ENCODE measurements at regions not wholly inside any gene's neighbourhood (a gene's known extent, or its start where the extent isn't known, plus 50 kb on each side); places are given as distances from the start of the nearest gene placed in this dataset.

DNA sequence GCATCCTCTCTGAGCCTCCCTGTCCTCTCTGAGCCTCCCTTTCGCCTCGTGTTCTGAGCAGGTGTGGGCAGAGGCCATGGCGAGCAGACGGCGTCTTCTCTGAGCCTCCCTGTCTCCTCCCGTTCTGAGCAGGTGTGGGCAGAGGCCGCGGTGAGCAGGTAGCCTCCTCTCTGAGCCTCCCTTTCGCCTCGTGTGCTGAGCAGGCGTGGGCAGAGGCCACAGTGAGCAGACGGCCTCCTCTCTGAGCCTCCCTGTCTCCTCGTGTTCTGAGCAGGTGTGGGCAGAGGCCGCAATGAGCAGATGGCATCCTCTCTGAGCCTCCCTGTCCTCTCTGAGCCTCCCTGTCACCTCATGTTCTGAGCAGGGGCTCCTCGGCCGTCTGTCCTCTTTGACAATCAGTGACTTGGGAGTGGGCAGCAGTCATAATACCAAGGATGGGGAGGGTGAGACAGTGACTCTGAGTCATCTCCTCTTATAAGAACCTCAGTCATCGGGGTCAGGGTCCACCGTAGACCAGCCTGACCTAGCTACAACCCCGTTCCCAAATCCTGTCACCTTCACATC is 395.1 kb upstream of the SALL3 start:
- no peak for DNase-seq

DNA sequence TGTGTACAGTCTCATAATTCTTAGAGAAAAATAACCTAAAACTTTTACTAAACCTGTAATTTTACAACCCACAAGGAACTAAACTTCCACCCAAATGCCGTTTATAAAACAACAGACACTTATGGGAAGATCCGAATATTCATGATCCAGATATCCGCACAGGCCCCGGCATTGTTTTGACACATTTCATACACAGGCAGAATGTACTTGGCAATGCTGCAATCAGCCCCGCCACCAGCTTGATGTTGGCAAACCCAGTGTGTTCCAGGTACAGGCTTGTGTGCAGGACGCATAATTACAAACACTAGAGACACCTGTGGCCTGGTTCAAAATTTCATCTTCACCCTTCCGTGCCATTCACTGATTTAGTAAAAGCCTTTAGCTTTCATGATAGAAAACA is 393.0 kb upstream of the SALL3 start:
- no peak for DNase-seq

DNA sequence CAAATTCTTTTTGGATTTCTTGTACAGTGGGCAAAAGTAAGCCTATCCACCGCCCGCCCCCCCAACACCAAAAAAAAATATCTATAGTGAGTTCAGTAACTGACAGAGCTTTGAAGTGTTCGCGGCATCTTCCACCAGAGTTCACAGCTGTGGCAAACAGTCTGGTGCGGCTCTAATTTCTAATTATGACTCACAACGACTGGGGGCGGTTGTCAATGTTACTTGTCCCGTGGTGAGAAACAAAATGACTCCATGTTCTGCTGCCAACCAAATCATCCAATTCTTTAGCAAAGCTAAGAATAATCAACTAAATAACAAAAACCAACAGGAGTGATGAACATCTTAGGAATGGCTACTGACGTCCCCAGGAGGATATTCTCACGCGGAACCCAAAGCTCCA is 392.5 kb upstream of the SALL3 start:
- DNase-seq, result no peak

DNA sequence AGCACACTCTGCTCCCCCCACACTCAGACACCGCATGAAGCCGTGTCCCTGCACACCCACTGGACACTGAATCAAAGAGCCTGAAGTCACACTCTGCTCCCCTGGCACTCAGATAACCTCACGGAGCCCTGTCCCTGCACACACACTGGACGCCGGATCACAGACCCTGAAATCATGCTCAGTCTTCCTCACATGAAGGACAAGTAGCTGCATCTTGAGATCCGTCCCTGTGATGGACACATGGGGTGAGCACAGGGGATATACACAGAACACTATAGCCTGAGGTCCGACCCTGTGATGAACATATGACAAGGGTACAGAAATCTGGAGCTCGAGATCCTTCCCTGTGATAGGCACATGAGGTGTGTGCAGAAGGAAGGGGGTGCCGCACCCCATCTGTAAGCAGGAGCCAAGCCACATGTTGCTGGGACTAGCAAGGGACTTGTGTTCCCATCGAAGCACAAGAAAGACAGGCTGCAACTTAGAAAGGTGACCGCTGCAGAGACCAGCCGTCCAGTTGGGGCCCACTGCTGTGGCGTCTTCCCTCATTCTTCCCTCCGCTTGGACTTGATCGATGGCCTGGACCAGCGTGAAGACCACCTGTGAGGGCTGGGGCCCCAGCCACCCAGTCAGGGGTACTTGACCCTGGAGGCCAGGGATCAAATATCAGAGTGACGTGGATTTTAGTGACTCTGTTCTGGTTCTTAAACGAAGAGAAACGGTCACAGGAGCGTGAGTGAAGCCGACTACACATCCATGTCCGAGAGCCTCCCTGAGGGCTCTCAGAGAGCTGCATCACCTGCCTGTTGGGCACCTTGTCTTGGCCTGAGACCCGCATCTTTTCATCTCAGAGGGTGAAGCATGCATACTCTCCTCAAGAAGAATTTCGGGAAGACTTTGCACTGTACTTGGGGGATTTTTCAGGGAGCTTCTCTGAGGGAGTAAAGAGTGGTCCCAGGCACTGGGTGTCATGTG is 391.7 kb upstream of the SALL3 start:
- DNase-seq, result no peak

DNA sequence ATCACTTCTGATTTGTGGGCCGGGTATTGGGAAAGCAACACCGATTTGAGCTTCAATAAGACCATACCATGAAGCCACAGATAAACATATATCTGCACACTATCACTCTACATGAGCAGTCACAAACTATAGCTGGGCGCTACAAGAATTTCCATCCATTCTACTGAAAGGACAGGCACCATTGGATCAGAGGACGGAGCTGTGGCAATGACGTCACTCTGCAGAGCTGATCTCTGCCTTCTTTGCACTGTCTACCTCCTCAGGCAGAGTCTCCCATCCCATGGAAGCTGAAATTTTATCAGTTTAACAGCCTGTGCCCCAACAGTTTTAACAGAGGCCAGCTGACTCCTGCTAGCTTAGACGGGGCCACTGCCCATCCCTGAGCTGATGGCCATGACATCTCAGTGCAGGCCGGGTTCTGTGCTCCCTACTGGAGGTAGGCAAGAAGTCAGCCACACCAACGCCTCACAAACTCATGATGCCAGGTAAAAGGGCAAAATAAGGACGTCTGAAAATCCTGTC is 389.6 kb upstream of the SALL3 start:
- no peak for DNase-seq

DNA sequence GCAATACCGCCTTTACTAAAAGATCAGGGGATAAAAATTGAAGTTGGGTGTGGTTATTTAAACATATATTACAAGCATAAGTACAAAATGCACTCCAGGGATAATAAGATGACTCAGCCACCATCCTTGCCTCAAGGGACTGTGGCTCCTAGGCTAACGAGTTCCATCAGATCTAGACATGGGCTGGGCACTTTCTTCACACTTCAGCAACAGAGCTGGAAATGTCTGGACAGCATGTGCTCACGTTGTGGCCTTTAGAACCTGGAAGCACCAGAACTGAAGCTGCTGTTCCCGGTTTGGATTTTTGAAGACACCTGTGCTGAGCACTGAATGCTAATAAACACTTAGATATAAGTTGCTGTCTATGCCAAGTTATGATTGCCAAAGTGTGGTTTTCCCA is 384.2 kb upstream of the SALL3 start:
- no peak for DNase-seq

DNA sequence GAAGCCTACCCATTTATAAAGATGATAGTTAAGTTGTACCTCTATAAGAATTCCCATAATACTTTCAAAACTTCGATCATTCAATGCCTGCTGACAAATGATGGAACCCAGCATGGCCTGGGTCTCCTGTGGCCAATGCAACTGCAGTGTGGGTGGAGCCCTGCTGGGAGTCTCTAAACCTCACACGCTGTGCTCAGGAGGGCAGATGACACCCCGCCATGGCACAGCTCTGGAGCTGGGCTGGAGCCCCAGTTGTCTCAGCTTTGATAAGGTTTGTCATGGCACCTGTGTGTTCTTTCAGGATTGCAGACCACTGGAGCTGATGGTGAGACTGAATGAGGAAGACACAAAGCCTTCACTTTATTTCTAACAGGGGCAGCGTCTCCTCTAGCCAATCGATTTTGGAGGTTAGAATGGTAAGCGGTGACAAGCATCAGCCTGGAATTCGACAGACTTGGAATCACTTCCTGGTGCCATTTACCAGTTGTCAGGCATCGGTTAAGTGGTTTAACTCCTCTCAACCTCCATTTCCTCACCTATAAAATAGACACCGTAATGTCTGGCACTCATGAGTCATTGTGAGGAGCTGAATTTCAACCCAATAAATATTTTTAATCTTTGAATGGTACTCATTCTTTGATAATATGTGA is 383.6 kb upstream of the SALL3 start:
- no peak for DNase-seq

DNA sequence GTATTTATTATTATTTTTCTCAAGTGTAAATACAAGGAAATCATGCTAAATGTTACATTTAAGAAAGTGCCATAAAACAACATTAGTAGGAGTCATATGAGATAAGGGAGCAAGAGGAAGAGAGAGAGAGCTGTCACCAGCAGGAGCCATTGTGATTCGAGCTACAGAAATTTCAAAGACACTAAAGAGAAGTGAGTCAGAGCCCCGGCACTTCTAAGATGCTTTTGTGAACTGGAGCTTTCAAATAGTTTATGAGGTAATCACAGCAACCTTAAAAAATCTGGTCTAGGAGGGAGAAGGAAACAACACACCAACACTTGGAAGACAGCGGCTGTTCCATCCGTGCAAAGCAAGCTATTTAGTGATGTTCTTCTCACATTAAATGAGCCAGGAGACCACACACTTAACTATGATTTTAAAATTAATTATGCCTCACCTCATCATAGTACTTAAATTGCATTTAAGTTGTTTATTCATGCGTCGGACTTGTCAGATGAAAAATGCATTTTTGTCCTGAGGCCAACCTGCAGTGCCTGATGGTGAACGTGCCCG is 382.7 kb upstream of the SALL3 start:
- no peak for DNase-seq

DNA sequence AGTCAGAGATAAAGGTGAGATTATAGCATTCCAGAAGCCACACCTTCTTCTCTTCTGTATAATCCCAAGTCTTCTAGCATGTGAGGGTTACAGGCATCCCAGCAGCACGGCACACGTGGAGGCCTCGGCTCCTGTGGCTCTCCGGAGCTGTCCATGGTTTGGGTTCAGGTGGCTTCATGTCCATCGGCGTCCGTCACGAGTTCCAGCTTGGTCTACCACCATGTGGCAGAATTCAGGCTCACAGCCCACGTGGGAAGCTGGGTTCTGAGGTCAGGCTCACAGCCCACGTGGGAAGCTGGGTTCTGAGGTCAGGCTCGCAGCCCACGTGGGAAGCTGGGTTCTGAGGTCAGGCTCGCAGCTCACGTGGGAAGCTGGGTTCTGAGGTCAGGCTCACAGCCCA is 378.3 kb upstream of the SALL3 start:
- DNase-seq, result no peak

DNA sequence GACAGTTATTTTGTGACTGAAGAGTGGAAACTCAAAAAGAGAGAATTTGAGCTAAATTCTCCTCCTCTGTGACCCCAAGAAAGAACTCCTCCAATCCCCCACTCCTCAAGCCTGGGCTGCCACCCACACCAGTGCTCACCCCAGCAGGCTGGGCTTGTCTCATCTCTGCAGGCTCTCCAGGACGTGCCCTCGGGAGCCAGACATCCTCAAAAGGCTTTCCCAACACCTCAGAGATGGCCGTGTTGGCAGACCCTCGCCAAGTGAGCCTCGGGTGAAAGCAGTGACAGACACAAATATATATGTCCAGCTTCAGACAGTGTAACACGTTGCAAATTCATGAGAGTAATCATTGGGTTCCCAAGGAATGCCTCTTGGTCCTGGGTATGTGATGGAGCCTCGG is 377.7 kb upstream of the SALL3 start:
- DNase-seq, result no peak

DNA sequence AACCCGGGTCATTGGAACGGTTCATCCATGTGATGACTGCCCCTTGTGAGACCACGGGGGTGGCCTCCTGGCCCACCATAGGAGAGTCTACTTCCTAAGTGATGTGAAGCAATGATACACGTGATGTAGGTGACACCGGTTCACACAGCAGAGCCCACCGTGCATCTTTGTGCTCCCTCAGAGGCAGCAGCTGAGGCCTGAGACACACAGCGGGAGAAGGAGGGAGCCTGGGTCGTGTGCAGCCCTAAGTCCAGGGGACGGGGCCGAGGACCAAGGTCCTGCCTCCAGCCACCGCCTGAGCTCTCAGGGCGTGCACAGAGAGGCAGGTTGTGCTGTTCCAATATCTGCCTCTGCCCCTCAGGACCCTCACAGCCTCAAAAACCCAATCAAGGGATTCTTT is 377.2 kb upstream of the SALL3 start:
- DNase-seq, result no peak

DNA sequence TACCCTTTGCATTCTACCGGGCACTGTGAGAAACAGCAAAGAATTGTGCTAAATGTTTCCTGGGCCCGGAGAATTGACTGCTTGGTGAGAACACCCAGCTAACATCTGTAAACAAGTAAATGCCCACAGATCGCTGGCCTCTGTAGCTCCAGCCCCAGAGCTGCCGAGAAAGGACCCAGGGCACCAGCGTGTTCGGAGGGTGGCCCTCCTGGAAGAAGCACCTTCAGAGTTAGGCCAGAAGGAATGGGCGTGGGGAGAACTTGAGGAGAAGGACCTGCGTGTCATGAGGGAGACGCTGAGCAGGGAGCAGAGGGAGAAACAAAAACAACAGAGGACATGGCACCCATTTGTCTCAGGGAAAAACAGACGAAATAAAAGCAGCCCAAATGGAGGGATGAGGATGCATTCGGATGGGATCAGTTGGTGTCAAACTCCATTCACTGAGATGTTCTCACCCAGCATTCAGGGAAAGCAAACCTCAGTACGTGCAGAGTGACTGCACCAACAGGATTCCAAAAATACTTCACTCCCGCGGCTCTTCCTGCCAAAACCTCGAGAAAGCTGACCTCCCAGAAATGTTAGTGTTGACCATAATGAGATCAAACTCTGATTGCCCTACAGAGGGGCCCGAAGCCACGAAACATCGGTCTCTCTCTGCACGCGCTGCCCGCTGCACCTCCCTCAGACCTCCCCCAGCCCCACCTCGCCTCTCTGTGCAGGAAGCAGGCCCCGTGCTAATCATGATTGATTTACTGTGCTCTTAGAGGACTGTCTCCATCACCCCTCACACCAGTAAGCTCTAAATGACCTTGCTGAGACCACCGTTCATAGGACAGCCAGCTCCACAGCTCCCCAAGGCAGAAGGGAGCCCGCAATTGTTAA is 376.3 kb upstream of the SALL3 start:
- DNase-seq, result no peak

DNA sequence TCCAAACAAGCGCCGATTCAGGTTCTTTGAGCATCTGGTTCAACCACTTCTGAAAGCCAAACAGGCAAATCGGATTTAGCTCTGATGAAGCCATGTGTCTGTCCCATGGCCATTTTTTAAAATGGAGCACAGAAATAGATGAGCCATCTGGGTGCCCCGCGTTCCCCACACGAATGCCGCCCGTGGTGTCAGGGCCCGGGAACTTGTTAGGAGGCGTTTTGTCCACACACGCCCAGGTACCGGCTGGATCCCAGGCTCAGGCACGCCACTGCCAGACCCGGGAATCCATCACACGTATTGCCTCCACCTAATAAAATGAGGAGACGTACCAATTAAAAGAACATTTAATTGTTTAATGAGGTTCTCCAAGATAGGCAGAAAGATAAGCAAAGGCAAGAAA is 374.4 kb upstream of the SALL3 start:
- no peak for DNase-seq

DNA sequence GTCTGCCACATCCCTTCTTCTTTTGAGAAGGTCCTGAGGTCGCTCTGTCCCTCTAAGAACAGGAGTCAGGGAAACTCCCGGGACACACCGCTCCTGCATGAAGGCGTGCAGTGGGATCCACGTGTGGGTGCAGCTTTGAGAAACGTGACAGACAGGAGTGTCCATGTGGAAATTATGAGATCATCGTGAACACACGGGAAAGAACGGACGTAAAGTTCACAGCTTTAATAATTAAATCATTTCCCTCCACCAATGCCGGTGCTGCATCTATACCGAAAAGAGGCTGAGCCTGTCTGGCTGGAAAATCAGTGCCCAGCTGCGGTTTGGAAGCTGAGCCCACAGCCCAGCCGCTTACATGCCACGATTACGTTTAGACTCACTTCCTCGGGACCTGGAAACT is 372.4 kb upstream of the SALL3 start:
- no peak for DNase-seq

DNA sequence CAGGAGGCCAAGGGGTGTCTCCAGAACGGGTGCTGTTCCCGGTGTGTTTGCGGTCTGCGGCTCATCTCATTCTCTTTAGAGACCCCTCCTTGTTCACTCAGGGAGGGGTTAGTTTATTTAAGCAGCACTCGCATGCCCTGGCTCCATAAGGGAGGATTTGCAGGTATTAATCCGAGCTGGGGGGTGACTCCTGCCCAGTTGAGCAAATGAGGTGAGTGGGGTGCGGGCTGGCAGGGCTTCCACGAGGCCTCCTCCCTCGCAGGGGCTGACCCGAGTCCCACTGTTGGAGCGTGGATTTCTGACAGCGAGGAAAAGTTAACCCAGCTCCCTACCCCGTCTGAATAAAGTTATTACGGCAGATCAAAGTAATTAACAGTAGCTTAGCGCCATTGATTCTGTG is 371.8 kb upstream of the SALL3 start:
- DNase-seq, result no peak

DNA sequence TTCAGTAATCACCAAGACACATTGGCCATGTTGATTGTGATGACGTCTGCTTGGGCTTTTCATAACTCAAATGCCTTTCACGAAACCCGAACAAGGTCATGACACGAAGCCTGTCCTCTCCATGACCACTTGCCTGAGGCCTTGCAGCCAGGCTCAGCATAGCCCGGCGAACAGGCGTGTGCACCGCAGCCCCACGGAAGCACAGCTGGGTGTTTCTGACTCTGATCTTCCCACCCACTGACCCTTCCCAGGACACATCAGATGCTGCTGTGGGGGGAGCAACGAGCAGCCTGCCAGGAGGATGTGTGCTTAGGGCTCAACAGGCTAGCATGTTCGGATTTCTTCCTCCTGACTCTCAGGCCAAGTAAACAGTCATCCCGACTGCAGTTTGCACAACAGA is 369.4 kb upstream of the SALL3 start:
- DNase-seq, result no peak

DNA sequence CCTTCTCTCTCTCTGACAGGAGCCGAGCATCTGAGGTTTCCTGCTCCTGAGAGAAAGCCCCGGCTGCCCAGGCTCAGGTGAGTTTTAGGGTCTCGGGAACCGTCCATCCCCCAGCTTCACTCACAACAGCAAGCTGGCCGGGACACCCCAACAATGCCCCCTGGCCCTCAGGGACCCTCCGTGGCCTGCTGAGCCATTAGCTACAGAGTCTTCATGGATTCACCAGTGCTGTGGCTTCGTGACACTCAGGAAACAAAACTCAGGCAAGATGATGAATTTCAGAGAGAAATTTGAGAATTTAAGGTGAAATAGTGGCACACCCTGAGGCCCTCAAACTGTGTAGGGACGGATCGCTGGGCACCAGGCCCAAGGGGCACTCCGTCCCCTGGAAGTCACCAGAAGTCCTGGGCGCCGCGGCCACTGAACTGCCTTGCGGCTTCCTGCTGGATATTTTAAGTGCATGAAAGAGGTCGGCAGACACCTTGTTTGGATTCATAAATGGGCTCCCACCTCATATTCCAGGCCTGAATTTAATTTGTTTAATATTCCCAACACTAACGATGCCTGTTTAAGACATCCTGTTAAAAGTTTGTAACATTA is 368.3 kb upstream of the SALL3 start:
- DNase-seq, result no peak

DNA sequence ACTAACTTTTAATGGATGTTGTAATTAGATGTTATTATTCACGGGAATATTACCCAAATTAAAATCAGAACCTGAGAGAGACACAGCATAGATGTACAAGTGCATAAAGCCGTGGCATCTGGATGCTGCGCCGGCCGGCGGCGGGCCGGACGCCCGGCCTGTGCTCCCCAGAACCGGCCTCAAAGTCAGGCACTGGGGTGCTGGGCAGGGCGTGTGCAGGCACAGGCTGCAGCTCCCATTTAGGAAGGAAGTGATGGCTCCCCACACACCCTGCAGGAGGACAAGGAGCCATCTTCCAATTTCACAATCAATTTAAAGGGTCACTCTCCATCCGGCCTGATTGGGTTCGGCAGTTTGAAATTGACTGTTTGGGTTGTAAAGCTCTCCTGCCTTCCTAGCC is 367.7 kb upstream of the SALL3 start:
- no peak for DNase-seq

DNA sequence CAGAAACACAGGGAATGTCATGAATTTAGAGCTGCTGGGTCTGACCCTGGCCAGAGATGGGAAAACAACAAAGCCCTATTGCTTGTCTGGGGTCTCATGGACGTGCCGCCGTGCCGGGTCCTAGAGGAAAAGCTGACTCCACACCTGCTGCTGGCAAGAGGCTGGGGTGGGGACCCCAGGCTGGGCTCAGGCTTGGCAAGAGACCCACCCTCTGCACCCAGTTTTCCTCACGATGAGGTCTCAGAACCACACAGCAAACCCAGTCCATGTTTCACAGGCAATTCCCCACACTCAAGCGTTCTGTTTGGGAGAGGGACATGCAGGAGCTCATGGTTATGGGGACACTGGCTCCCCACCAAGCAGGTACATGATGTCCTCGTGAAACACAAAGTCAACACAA is 367.3 kb upstream of the SALL3 start:
- no peak for DNase-seq

DNA sequence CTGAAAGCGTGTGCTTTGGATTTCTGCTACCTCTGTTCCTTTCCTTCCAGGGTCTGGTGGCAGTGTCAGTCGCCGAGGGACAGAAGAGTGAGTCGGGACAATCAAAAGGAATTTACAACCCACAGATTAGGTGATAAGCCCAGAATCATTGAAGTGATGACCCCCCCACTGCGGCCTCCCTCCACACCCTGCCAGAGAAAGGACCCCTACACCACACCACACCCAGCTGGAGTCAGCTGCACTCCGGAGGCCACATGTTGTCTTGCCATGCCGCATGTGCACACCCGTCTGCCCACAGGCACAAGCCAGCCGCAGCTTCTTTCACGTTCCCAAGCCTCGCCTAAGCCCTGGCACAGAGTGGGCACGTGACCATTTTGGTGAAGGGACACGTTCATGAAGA is 366.8 kb upstream of the SALL3 start:
- no peak for DNase-seq

DNA sequence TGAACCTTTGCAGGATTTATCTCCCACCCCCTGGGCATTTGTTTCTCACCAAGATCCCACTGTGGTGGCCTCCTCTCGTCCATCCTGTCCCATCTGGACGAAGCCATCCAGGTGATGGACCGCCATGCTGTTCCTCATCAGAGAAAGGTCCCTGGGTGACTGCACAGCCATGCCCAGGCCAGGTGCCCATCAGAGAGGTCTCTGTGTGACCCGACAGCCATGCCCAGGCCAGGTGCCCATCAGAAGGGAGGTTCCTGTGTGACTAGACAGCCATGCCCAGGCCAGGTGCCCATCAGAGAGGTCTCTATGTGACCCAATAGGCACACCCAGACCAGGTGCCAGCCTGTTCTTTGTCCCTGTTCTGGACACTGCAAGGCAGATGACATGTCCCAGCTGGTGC is 360.9 kb upstream of the SALL3 start:
- DNase-seq, result no peak

DNA sequence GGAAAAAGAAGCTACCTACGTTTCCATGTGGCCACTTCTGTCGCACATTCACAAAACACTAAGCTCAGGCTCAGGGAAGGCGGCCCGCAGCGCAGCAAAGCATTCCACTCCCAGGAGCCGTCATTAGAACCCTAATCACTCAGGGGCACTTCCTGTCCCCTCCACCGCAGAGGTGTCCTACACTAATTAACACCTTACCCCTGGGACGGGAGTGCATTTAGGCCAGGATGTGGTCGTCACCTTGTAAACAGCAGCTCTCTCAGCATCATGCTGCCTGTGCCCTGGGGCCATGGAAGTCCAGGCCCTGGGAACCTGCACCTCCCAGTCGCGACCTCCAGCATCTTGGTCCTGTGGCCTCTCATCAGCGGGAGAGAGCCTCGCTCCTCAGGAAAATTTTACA is 359.8 kb upstream of the SALL3 start:
- no peak for DNase-seq
